Transverse colon (tissue), 4 donors: ENCODE measurements at regions not wholly inside any gene's neighbourhood (a gene's known extent, or its start where the extent isn't known, plus 50 kb on each side); places are given as distances from the start of the nearest gene placed in this dataset.

ENCODE experiments used
- POLR2A ChIP-seq: fragments of 450-650 bp; IDR thresholded peaks from one replicate; pipeline ENCODE4 v1.6.1; 2016; ENCODE audit warnings: antibody characterized with exemption, mild to moderate bottlenecking, moderate library complexity
- POLR2AphosphoS5 ChIP-seq, 3 donors: sonication (generic); formaldehyde crosslinking; IDR thresholded peaks; one replicate each; pipeline ENCODE4 v1.6.1; 2016; ENCODE audit warnings: antibody characterized with exemption in 3 of 3
- TF ChIP-seq, protein P1 (sequence below), 5 experiments: fragments of 200-600 bp in 3 of 5; fragments of 450-650 bp in 2 of 5; sonication (generic) in 3 of 5; IDR thresholded peaks; 1 replicate in 2 of 5; 2 replicates in 3 of 5; pipeline ENCODE4 v1.5.1; 2016 to 2017; ENCODE audit warnings: antibody characterized with exemption in 5 of 5, inconsistent platforms in 3 of 5, mild to moderate bottlenecking in 2 of 5, moderate library complexity in 1 of 5

DNA sequence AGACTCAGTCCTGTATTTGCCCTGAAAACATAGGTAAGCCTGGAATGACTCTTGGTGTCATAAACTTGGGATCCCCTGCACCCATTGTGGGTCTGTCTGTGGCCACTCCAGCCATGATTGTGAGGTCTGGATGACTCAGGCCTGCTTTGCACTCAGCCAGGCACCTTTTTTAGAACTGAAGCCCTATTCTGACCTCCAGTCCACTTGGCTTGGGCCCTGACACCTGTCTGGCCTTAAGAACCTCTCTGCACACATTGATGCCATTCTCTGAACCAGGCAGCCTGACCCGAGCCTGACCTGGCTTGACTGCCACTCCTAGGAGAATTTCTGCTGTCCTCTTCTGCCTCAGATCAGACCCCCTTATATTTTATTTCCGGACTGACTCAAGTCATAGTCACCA, 383.7 kb downstream of the MAFB start:
- TF ChIP-seq, protein P1, sequence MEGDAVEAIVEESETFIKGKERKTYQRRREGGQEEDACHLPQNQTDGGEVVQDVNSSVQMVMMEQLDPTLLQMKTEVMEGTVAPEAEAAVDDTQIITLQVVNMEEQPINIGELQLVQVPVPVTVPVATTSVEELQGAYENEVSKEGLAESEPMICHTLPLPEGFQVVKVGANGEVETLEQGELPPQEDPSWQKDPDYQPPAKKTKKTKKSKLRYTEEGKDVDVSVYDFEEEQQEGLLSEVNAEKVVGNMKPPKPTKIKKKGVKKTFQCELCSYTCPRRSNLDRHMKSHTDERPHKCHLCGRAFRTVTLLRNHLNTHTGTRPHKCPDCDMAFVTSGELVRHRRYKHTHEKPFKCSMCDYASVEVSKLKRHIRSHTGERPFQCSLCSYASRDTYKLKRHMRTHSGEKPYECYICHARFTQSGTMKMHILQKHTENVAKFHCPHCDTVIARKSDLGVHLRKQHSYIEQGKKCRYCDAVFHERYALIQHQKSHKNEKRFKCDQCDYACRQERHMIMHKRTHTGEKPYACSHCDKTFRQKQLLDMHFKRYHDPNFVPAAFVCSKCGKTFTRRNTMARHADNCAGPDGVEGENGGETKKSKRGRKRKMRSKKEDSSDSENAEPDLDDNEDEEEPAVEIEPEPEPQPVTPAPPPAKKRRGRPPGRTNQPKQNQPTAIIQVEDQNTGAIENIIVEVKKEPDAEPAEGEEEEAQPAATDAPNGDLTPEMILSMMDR (IDR thresholded peaks at IDR 0.05): no peak
- no peak for TF ChIP-seq POLR2AphosphoS5 (IDR thresholded peaks at IDR 0.05)
- TF ChIP-seq POLR2A: no peak
